ENCODE measurements at regions not wholly inside any gene's neighbourhood (a gene's known extent, or its start where the extent isn't known, plus 50 kb on each side); places are given as distances from the start of the nearest gene placed in this dataset.
"Not testable (repeated sequence)": the region's sequence is repeated elsewhere in the genome, so short reads cannot be mapped to it uniquely, and the experiment has no call there.

DNA sequence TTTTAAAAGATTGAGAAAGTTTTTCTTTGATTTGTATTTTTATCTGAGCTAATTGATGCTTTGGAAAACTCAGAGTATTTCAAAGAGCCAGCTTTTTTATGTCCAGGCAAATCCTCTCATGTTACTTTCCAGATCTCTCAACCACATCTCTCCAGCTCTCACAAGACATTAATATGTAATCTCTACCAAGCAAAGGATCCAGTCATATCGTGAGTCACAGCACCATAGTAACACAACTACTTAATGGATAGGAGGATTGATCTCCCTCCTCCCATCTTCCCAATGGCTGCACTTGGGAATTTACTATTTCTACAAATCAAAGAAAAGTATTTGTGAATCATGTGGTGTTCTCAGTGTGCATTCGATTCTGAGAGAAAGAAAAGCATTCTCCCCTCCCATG is 63.3 kb downstream of the POU4F1 start:
- H3K9me3 ChIP-seq (ENCODE audit: control insufficient read depth in 2 of 3, low read length in 3 of 3) = no peaks in the 10 kb centered on the region
- H3K27ac Mint-ChIP-seq = no peak overlapping the region
- H3K4me3 ChIP-seq (ENCODE audit: low read length) = no peak overlapping the region
- H3K9me3 Mint-ChIP-seq = peaks cover 0 to 10% (median 1%) of the 10 kb centered on the region in 11 donors
- peaks cover 0 to 40% (median 35%) of the 10 kb centered on the region in 5 donors for H3K27me3 Mint-ChIP-seq
- no peaks in the 10 kb centered on the region for H3K36me3 ChIP-seq (ENCODE audit: control insufficient read depth in 2 of 3, insufficient read depth in 3 of 3, low read length in 3 of 3)
- no peaks in the 10 kb centered on the region for H3K36me3 Mint-ChIP-seq
- no peaks in the 10 kb centered on the region for H3K4me1 Mint-ChIP-seq
- no peaks in the 10 kb centered on the region for H3K27me3 ChIP-seq (ENCODE audit: control insufficient read depth in 2 of 2, insufficient read depth in 2 of 2, low read length in 2 of 2)
- no peaks in the 10 kb centered on the region for H3K4me1 ChIP-seq (ENCODE audit: control insufficient read depth in 2 of 2, insufficient read depth in 2 of 2, low read length in 2 of 2)
- H3K4me3 Mint-ChIP-seq = no peak overlapping the region
- no peak for ATAC-seq
- CTCF ChIA-PET = no interaction called here
- POLR2A ChIA-PET = no interaction called here
- intact Hi-C loops (cut with micrococcal nuclease) = no loop called here
- no peak overlapping the region for H3K27ac ChIP-seq (ENCODE audit: low read depth, low read length)
- no peak for DNase-seq

DNA sequence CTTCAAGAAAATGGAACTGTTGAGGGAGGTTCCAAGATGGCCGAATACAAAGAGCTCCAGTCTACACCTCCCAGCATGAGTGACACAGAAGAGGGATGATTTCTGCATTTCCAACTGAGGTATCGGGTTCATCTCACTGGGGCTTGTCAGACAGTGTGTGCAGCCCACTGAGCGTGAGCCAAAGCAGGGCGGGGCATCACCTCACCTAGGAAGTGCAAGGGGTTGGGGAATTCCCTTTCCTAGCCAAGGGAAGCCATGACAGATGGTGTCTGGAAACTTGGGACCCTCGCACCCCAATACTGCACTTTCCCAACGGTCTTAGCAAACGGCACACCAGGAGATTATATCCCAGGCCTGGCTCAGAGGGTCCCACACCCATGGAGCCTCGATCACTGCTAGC is 77.3 kb downstream of the POU4F1 start:
- H3K27ac ChIP-seq (ENCODE audit: low read depth, low read length); CTCF ChIA-PET; H3K36me3 Mint-ChIP-seq; H3K27me3 ChIP-seq (ENCODE audit: control insufficient read depth in 2 of 2, insufficient read depth in 2 of 2, low read length in 2 of 2); ATAC-seq; H3K36me3 ChIP-seq (ENCODE audit: control insufficient read depth in 2 of 3, insufficient read depth in 3 of 3, low read length in 3 of 3); H3K4me3 ChIP-seq (ENCODE audit: low read length); H3K4me1 Mint-ChIP-seq; POLR2A ChIA-PET; H3K4me1 ChIP-seq (ENCODE audit: control insufficient read depth in 2 of 2, insufficient read depth in 2 of 2, low read length in 2 of 2); H3K9me3 ChIP-seq (ENCODE audit: control insufficient read depth in 2 of 3, low read length in 3 of 3); intact Hi-C loops (cut with micrococcal nuclease); DNase-seq; H3K27ac Mint-ChIP-seq; H3K4me3 Mint-ChIP-seq: not testable (repeated sequence)
- Mint-ChIP-seq H3K27me3 (peaks cover 0 to 28% (median 17%) of the 10 kb centered on the region in 5 donors), H3K9me3 (peaks cover 2 to 35% (median 10%) of the 10 kb centered on the region in 11 donors)

DNA sequence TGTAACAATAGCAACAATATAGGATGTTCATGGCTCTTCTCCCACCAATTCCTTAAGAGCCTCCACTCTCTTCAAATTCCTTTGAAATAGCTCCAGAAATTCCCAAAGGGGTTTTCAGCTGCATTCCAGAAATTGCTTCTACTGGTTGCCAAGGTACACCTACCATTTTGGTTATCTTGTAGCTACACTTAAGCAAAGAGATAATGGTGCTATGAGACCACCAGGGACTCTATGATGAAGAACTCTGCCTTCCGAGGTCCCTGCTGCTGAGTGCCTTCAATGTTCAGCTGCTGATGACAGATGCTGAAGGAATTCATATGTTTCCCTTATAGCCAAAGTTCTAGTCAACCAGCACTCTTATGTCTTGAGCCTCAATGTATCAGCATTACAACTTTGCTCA is 78.4 kb downstream of the POU4F1 start:
- no peak overlapping the region for H3K4me3 ChIP-seq (ENCODE audit: low read length)
- H3K4me1 ChIP-seq (ENCODE audit: control insufficient read depth in 2 of 2, insufficient read depth in 2 of 2, low read length in 2 of 2) = no peaks in the 10 kb centered on the region
- no peaks in the 10 kb centered on the region for H3K9me3 ChIP-seq (ENCODE audit: control insufficient read depth in 2 of 3, low read length in 3 of 3)
- POLR2A ChIA-PET = no interaction called here
- Mint-ChIP-seq H3K9me3 (peaks cover 2 to 25% (median 9%) of the 10 kb centered on the region in 11 donors), H3K27ac (no peak overlapping the region), H3K4me1 (no peaks in the 10 kb centered on the region), H3K4me3 (no peak overlapping the region), H3K27me3 (peaks cover 0 to 34% (median 17%) of the 10 kb centered on the region in 5 donors), H3K36me3 (peaks cover 0 to 4% (median 0%) of the 10 kb centered on the region in 5 donors)
- H3K27me3 ChIP-seq (ENCODE audit: control insufficient read depth in 2 of 2, insufficient read depth in 2 of 2, low read length in 2 of 2) = no peaks in the 10 kb centered on the region
- H3K36me3 ChIP-seq (ENCODE audit: control insufficient read depth in 2 of 3, insufficient read depth in 3 of 3, low read length in 3 of 3) = no peaks in the 10 kb centered on the region
- DNase-seq (no peak), ATAC-seq (no peak)
- intact Hi-C loops (cut with micrococcal nuclease) = no loop called here
- CTCF ChIA-PET = no interaction called here
- no peak overlapping the region for H3K27ac ChIP-seq (ENCODE audit: low read depth, low read length)

DNA sequence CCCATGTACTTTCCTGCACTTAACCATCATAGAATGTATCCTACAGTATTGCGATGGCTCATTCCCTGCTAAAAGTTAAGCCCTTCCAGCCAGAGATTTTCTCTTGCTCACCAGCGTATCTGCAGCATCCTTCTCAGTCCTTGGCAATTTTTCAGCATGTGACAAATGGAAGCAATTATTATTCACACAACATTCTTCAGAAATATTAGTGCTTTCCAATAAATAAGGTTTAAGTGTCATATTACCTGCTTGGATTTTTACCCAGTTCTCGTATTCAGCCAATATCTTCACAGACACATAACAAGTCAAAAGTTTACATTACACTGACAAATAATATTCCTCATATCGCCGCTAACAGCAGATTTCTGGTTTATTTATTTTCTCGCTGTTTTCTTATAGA is 82.3 kb downstream of the POU4F1 start:
- DNase-seq (no peak), ATAC-seq (no peak)
- Histone ChIP-seq H3K4me3 (ENCODE audit: low read length) (no peak overlapping the region), H3K27ac (ENCODE audit: low read depth, low read length) (no peak overlapping the region), H3K27me3 (ENCODE audit: control insufficient read depth in 2 of 2, insufficient read depth in 2 of 2, low read length in 2 of 2) (no peaks in the 10 kb centered on the region), H3K4me1 (ENCODE audit: control insufficient read depth in 2 of 2, insufficient read depth in 2 of 2, low read length in 2 of 2) (no peaks in the 10 kb centered on the region), H3K9me3 (ENCODE audit: control insufficient read depth in 2 of 3, low read length in 3 of 3) (no peaks in the 10 kb centered on the region), H3K36me3 (ENCODE audit: control insufficient read depth in 2 of 3, insufficient read depth in 3 of 3, low read length in 3 of 3) (no peaks in the 10 kb centered on the region)
- intact Hi-C loops (cut with micrococcal nuclease) = no loop called here
- POLR2A ChIA-PET = no interaction called here
- Mint-ChIP-seq H3K27me3 (peaks cover 0 to 29% (median 16%) of the 10 kb centered on the region in 5 donors), H3K9me3 (peaks cover 4 to 12% (median 6%) of the 10 kb centered on the region in 11 donors), H3K4me1 (no peaks in the 10 kb centered on the region), H3K4me3 (no peak overlapping the region), H3K36me3 (no peaks in the 10 kb centered on the region), H3K27ac (no peak overlapping the region)
- CTCF ChIA-PET = no interaction called here

DNA sequence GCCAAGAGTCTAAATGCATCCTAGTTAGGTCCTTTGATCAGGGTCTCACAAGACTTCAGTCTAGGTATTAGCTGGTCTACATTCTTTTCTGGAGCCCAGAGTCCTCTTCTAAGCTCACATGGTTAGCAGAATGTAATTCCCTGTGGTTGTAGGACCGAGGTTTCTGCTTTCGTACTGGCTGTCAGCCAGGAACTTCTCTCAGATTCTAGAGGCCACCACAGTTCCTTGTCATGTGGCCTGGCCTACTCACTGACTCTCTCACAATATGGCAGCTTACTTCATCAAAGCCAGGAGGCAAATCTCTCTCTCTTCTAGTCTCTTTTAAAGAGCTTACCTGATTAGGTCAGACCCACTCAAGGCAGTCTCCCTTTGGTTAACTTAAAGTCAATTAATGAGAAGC is 82.9 kb downstream of the POU4F1 start:
- CTCF ChIA-PET = interaction anchor here (0.7 kb wide), 1 partner anchor 243 kb away, joined by 5 read pairs; no protein-coding TSS in a partner anchor
- no peak overlapping the region for H3K27ac Mint-ChIP-seq

DNA sequence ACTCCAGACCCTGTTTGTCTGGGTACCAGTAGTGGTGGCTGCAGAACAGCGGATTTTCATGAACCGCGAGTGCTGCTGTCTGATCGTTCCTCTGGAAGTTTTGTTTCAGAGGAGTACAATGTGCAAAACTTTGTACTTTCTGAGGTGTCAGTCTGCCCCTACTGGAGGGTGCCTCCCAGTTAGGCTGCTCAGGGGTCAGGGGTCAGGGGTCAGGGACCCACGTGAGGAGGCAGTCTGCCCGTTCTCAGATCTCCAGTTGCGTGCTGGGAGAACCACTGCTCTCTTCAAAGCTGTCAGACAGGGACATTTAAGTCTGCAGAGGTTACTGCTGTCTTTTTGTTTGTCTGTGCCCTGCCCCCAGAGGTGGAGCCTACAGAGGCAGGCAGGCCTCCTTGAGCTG is 84.9 kb downstream of the POU4F1 start:
- H3K4me3 Mint-ChIP-seq; H3K36me3 Mint-ChIP-seq; H3K27ac Mint-ChIP-seq; H3K27me3 ChIP-seq (ENCODE audit: control insufficient read depth in 2 of 2, insufficient read depth in 2 of 2, low read length in 2 of 2); intact Hi-C loops (cut with micrococcal nuclease); POLR2A ChIA-PET; H3K9me3 ChIP-seq (ENCODE audit: control insufficient read depth in 2 of 3, low read length in 3 of 3); H3K4me3 ChIP-seq (ENCODE audit: low read length); H3K4me1 Mint-ChIP-seq; DNase-seq; H3K9me3 Mint-ChIP-seq; H3K4me1 ChIP-seq (ENCODE audit: control insufficient read depth in 2 of 2, insufficient read depth in 2 of 2, low read length in 2 of 2); H3K36me3 ChIP-seq (ENCODE audit: control insufficient read depth in 2 of 3, insufficient read depth in 3 of 3, low read length in 3 of 3); ATAC-seq; H3K27ac ChIP-seq (ENCODE audit: low read depth, low read length); CTCF ChIA-PET: not testable (repeated sequence)
- H3K27me3 Mint-ChIP-seq = peaks cover 0 to 21% (median 12%) of the 10 kb centered on the region in 5 donors

More for the DNA sequence above, 82.9 kb downstream of the POU4F1 start:
- no peak overlapping the region for H3K4me3 ChIP-seq (ENCODE audit: low read length)
- no peaks in the 10 kb centered on the region for H3K4me1 ChIP-seq (ENCODE audit: control insufficient read depth in 2 of 2, insufficient read depth in 2 of 2, low read length in 2 of 2)
- H3K36me3 ChIP-seq (ENCODE audit: control insufficient read depth in 2 of 3, insufficient read depth in 3 of 3, low read length in 3 of 3) = no peaks in the 10 kb centered on the region
- intact Hi-C loops (cut with micrococcal nuclease) = no loop called here
- no peak for ATAC-seq
- H3K4me1 Mint-ChIP-seq = no peaks in the 10 kb centered on the region
- peaks cover under 1 to 9% (median 5%) of the 10 kb centered on the region in 11 donors for H3K9me3 Mint-ChIP-seq
- POLR2A ChIA-PET = no interaction called here
- no peaks in the 10 kb centered on the region for H3K36me3 Mint-ChIP-seq
- no peak overlapping the region for H3K4me3 Mint-ChIP-seq
- no peak overlapping the region for H3K27ac ChIP-seq (ENCODE audit: low read depth, low read length)
- H3K27me3 Mint-ChIP-seq = peaks cover 0 to 22% (median 12%) of the 10 kb centered on the region in 5 donors
- H3K27me3 ChIP-seq (ENCODE audit: control insufficient read depth in 2 of 2, insufficient read depth in 2 of 2, low read length in 2 of 2) = no peaks in the 10 kb centered on the region
- no peaks in the 10 kb centered on the region for H3K9me3 ChIP-seq (ENCODE audit: control insufficient read depth in 2 of 3, low read length in 3 of 3)
- DNase-seq = no peak

DNA sequence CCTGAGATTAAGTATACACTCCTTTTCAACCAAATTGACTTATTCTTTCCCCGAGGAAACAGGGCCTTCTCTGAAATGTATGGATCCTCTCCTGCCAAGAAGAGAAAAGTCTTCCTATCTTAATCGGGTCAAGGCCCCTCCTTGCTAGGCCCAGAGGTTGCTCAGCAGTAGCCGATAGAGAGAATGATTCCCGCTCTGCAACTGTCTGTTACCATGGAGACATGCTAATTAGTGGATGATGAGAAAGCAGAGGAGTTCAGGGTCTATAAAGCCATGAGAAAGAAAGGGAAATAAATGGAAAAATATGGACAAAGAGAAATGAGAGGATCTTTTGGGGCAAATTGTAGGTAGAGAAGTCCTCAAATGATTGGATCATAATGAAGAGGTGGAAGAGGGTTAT is 103.5 kb downstream of the POU4F1 start:
- H3K9me3 ChIP-seq (ENCODE audit: control insufficient read depth in 2 of 3, low read length in 3 of 3) = no peaks in the 10 kb centered on the region
- Mint-ChIP-seq H3K27ac (no peak overlapping the region), H3K9me3 (peaks cover 0 to 11% (median 1%) of the 10 kb centered on the region in 11 donors), H3K27me3 (peaks cover 0 to 22% (median 13%) of the 10 kb centered on the region in 5 donors), H3K36me3 (peaks cover 0 to 4% (median 0%) of the 10 kb centered on the region in 5 donors), H3K4me1 (no peaks in the 10 kb centered on the region), H3K4me3 (no peak overlapping the region)
- no peaks in the 10 kb centered on the region for H3K36me3 ChIP-seq (ENCODE audit: control insufficient read depth in 2 of 3, insufficient read depth in 3 of 3, low read length in 3 of 3)
- ATAC-seq (no peak), DNase-seq (no peak)
- POLR2A ChIA-PET = no interaction called here
- no peak overlapping the region for H3K27ac ChIP-seq (ENCODE audit: low read depth, low read length)
- CTCF ChIA-PET = no interaction called here
- H3K27me3 ChIP-seq (ENCODE audit: control insufficient read depth in 2 of 2, insufficient read depth in 2 of 2, low read length in 2 of 2) = no peaks in the 10 kb centered on the region
- H3K4me3 ChIP-seq (ENCODE audit: low read length) = no peak overlapping the region
- H3K4me1 ChIP-seq (ENCODE audit: control insufficient read depth in 2 of 2, insufficient read depth in 2 of 2, low read length in 2 of 2) = no peaks in the 10 kb centered on the region
- intact Hi-C loops (cut with micrococcal nuclease) = no loop called here
